GM18907 (cell line): ENCODE measurements at regions not wholly inside any gene's neighbourhood (a gene's known extent, or its start where the extent isn't known, plus 50 kb on each side); places are given as distances from the start of the nearest gene placed in this dataset.
"Not testable (repeated sequence)": the region's sequence is repeated elsewhere in the genome, so short reads cannot be mapped to it uniquely, and the experiment has no call there.

Experiments used
- ATAC-seq: cut with Tn5 transposase; IDR thresholded peaks from one replicate; pipeline ENCODE4 v1.9.1; 2021; ENCODE audit warnings: mild to moderate bottlenecking, moderate library complexity; ENCODE audit not compliant: unreplicated experiment

DNA sequence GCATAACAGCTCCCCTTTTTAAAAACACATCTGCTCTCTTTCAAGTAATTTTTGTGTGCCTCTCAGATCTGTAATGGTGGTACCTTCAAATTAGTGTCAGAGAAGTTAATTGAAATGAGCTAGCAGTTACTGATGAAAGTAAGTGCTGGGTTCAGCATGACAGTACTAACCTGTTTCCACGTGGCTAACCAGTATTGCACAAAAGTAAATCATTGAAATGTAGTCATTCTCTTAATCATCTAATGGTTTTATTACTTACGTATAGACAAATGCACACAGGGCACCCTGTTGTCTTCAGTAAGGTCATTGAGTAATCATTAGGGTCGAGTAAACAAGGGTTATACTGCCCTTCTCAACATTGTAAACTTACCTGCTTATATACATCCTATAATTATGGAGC is 157.8 kb upstream of the PRR16 start:
- no peak for ATAC-seq

DNA sequence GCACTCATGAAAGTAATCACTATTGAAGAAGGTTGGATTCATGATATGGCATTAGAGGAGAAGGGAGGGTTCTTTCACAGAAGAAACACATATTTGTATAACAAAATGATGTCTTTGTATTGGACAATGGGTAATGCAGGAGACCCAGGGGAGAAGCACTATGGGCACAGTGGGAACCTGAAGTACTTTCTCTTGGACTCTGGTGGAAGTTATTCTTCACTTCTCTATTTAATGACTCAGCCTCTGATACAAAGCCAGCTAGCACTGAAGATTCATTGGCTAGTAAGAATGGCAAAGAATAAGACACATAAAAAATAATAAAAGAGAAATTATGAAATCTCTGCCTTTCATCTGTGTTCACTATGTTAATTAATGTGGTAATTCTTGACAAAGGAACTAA is 149.9 kb upstream of the PRR16 start:
- no peak for ATAC-seq

DNA sequence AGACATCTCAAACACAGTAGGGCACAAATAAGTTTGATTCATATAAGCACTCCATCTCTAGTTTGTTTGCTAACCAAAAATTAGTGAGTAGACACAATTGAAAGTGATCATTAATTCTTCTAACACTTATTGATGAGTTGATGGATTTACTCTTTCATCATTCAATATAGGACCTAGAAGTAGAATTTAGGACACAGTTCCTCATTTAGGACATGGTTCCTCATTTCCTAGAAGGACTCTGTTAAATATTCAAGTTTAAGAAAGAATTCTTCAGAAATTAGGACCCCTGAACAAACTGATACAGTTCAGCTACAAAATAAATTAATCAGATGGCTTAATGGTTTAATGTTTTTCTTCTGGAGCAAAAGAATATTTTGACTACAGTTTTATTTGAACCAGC is 143.5 kb upstream of the PRR16 start:
- ATAC-seq, result no peak

DNA sequence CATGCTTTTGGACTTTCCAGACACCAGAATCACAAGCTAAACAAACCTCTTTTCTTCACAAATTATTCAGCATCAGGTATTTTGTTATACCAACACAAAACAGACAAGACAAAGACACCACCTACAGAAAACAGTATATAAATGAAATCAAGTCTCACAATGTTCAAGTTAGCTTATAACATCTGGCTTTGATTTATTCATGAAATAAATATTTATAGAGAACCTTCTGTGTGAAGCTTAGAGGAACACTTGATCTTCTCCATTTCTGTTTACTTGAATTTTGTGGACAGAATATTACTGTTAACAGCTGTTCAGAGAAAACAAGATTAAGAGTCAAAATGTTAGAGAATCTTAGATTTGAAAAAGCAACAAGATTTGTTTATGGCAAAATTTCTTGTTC is 137.4 kb upstream of the PRR16 start:
- no peak for ATAC-seq

- no peak for ATAC-seq
These were observed 136.9 kb upstream of the PRR16 start for GRCh38 chr5:120327180-120327579.

DNA sequence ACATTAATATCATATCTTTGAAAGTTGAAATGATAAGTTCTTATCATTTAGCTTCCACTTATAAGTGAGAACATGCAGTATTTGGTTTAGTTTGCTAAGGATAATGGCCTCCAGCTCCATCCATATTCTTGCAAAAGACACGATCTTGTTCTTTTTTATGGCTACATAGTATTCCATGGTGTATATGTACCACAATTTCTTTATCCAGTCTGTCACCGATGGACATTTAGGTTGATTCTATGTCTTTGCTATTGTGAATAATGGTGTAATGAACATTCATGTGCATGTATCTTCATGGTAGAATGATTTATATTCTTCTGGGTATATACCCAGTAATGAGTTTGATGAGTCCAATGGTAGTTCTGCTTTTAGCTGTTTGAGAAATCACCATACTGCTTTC is 135.0 kb upstream of the PRR16 start:
- ATAC-seq, result no peak

- ATAC-seq, result no peak
These were observed 133.5 kb upstream of the PRR16 start for GRCh38 chr5:120330558-120330957.

DNA sequence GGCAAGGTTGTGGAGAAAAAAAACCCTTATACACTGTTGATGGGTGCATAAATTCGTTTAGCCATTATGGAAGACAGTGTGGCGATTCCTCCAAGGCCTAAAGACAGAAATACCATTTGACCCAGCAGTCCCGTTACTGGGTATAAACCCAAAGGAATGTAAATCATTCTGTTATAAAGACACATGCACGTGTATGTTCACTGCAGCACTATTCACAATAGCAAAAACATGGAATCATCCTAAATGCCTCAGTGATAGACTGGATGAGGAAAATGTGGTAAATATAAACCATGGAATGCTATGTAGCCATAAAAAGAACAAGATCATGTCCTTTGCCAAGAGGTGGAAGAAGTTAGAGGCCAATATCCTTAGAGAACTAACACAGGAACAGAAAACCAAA is 119.9 kb upstream of the PRR16 start:
- ATAC-seq, result no peak

GRCh38 chr5:120345947-120346346 is 118.2 kb upstream of the PRR16 start:
- ATAC-seq, result no peak

GRCh38 chr5:120351071-120351470 is 113.0 kb upstream of the PRR16 start:
- ATAC-seq, result not testable (repeated sequence)

- ATAC-seq, result no peak
These were observed 110.0 kb upstream of the PRR16 start for GRCh38 chr5:120354126-120354525.

GRCh38 chr5:120358949-120359348 is 105.2 kb upstream of the PRR16 start:
- no peak for ATAC-seq

- no peak for ATAC-seq
These were observed 102.2 kb upstream of the PRR16 start for GRCh38 chr5:120361941-120362340.

GRCh38 chr5:120362426-120362825 is 101.7 kb upstream of the PRR16 start:
- no peak for ATAC-seq

GRCh38 chr5:120365656-120366446 is 98.2 kb upstream of the PRR16 start:
- no peak for ATAC-seq

- ATAC-seq, result no peak
These were observed 96.0 kb upstream of the PRR16 start for GRCh38 chr5:120367896-120368634.

DNA sequence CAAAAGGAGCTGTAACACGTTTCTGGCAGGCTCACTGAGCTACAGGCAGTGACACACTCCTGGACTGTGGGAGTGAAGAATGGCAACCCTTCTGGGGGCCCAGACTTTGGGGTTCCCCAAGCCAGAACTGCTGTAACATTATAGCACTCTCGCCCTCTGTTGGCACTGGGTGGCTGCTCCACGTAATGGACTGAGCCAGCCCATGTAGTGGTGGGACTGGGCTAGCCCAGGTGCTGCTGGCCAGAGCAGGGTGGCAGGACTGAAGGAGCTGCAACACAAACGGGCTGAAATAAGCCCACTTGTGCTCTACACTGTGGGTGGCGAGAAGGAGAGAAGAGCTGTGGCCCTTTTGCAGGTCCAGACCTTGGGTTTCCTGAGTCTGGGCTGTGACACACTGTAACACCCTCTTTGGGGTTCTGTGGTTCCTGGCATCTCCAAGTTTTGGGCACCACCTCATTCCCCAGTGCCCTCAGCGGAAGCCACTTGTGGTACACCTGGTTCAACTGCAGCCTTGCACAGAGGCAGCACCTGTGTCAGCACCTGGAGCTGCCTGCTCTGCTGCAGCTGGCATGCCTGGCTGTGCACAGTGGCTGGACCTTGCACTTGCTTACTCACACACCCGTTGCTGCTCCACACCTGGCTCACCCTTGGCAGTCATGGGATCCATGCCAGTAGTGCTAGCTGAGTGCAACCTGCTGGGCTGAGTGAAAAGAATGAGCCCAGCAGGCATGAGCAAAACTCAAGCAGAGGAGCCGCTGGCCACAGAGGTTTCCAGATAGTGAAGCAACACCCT is 95.0 kb upstream of the PRR16 start:
- no peak for ATAC-seq

- no peak for ATAC-seq
These were observed 91.2 kb upstream of the PRR16 start for GRCh38 chr5:120372899-120373298.

DNA sequence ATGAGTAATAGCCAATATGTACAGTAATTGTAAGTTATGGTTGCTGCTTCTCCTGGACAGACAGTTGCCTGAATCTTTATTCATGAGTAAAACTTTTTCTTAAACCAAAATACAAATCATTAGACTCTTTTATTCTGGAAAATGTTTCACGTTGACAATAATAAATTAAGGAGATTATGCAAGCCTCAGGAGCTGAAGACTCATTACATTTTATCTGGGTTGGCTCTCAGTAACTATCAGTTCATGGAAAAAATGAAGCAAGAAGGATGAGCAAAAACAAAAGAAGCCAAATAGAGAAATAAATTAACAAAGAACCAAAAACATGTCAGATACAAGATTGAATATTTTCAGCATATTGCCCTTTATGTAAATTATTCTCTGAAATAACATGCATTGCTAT is 88.9 kb upstream of the PRR16 start:
- ATAC-seq, result no peak

- ATAC-seq, result no peak
These were observed 83.5 kb upstream of the PRR16 start for GRCh38 chr5:120380644-120381043.

- ATAC-seq, result no peak
These were observed 81.3 kb upstream of the PRR16 start for GRCh38 chr5:120382833-120383232.

DNA sequence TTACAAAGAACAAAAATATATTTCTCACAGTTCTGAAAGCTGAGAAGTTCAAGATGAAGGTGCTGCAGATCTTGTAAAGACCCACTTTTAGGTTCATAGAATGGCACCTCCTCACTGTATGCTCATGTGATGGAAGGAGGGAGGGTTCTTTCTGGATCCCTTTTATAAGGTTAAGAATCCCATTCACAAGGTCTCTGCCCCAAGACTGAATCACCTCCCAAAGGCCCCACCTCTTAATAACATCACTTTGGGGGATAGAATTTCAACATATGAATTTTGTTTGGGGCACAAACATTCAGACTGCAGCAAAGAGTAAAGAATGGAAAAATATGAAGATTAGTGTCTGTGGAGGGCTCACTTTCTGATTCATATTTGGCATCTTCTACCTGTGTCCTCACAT is 77.1 kb upstream of the PRR16 start:
- no peak for ATAC-seq
